Stimulated activated memory B cell treated with anti-CD40 and anti-IgM and Interleukin-4, amounts not matched to agents 10 μg/mL and 1 μg/mL and 100 μg/mL, for 72 hours (primary cell): ENCODE measurements at regions not wholly inside any gene's neighbourhood (a gene's known extent, or its start where the extent isn't known, plus 50 kb on each side); places are given as distances from the start of the nearest gene placed in this dataset.

ENCODE experiments used
- ATAC-seq: fragments of 150-1000 bp; cut with Tn5 transposase; 2 replicates; pipeline ENCODE4 v1.10.0; 2021
- H3K27ac Mint-ChIP-seq: one replicate; pipeline ENCODE4 v1.8.0; 2022; ENCODE audit warnings: mild to moderate bottlenecking, mixed read lengths
- H3K27me3 Mint-ChIP-seq: one replicate; pipeline ENCODE4 v1.8.0; 2022; ENCODE audit warnings: mixed read lengths
- H3K36me3 Mint-ChIP-seq: one replicate; pipeline ENCODE4 v1.8.0; 2022; ENCODE audit warnings: mixed read lengths
- H3K4me1 Mint-ChIP-seq: one replicate; pipeline ENCODE4 v1.8.0; 2022; ENCODE audit warnings: mixed read lengths
- H3K4me3 Mint-ChIP-seq: one replicate; pipeline ENCODE4 v1.8.0; 2022; ENCODE audit warnings: mild to moderate bottlenecking, moderate library complexity, mixed read lengths
- H3K9me3 Mint-ChIP-seq: one replicate; pipeline ENCODE4 v1.8.0; 2022; ENCODE audit warnings: mixed read lengths

DNA sequence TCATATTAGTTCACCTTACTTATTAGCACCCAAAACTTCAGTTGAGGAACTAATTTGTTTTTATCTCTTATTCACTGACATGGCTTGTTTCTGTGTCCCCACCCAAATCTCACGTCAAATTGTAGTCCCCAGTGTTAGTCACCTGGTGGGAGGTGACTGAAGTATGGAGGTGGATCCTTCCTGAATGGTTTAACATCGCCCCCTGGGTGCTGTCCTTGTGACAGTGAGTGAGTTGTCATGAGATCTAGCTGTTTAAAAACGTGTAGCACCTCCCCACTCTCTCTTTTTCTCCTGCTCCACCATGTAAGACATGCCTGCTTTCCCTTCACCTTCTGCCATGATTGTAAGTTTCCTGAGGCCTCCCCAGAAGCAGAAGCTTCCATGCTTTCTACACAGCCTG is 75.0 kb upstream of the HECTD2 start:
- ATAC-seq: no peak
- Mint-ChIP-seq H3K27me3 (peaks cover 61% of the 10 kb centered on the region), H3K27ac (no peak overlapping the region), H3K9me3 (no peaks in the 10 kb centered on the region), H3K36me3 (no peaks in the 10 kb centered on the region), H3K4me3 (no peak overlapping the region), H3K4me1 (no peaks in the 10 kb centered on the region)

GRCh38 chr10:91339729-91340128 is 70.4 kb upstream of the HECTD2 start:
- H3K4me1 Mint-ChIP-seq: no peaks in the 10 kb centered on the region
- peaks cover 32% of the 10 kb centered on the region for H3K27me3 Mint-ChIP-seq
- H3K36me3 Mint-ChIP-seq: no peaks in the 10 kb centered on the region
- no peak for ATAC-seq
- no peak overlapping the region for H3K4me3 Mint-ChIP-seq
- no peaks in the 10 kb centered on the region for H3K9me3 Mint-ChIP-seq
- no peak overlapping the region for H3K27ac Mint-ChIP-seq

DNA sequence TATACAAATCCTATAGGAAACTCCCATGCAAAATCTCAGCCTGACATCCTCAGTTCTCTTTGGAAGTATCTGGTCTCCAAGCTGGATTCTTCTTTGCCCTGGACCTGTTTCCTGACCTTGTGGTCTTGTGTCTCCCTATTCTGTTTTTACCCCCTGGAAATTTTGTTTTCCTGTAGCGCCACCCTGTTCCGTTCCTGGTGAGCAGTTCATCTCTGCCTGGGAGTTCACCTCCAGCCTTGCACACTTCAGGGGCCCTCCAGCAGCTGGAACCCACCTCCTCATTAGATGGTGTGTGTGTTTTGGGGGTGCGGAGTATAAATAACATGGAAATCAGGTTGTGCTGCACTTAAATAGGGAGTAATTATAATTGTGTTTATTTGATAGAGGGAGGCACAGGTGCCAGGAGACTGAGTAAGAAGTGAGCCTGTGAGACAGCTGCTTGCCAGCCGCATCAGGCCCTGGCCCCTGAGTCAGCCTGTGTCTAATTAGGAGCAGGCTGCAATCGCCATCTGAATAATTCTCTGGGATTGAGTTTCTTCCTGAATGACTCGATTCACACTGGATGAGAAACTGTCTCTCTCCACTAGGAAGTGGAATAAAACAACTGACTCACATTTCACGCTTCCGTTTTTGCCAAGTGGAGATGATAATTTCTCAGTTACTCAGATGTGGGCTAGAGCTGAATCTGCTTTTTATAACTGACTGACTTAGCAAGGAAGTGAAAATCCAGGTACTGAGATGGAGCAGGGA is 69.4 kb upstream of the HECTD2 start:
- H3K27ac Mint-ChIP-seq: no peak overlapping the region
- no peaks in the 10 kb centered on the region for H3K36me3 Mint-ChIP-seq

GRCh38 chr10:91341686-91342085 is 68.5 kb upstream of the HECTD2 start:
- H3K27ac Mint-ChIP-seq: no peak overlapping the region
- ATAC-seq: no peak
- H3K27me3 Mint-ChIP-seq: peaks cover 14% of the 10 kb centered on the region
- H3K36me3 Mint-ChIP-seq: no peaks in the 10 kb centered on the region
- no peaks in the 10 kb centered on the region for H3K4me1 Mint-ChIP-seq
- H3K9me3 Mint-ChIP-seq: no peaks in the 10 kb centered on the region
- H3K4me3 Mint-ChIP-seq: no peak overlapping the region

More for the DNA sequence above, 69.4 kb upstream of the HECTD2 start:
- Mint-ChIP-seq H3K4me3 (no peak overlapping the region), H3K9me3 (no peaks in the 10 kb centered on the region), H3K4me1 (no peaks in the 10 kb centered on the region), H3K27me3 (peaks cover 22% of the 10 kb centered on the region)
- no peak for ATAC-seq

GRCh38 chr10:91343010-91343409 is 67.1 kb upstream of the HECTD2 start:
- no peak overlapping the region for H3K27ac Mint-ChIP-seq
- no peaks in the 10 kb centered on the region for H3K4me1 Mint-ChIP-seq
- no peaks in the 10 kb centered on the region for H3K9me3 Mint-ChIP-seq
- H3K4me3 Mint-ChIP-seq: no peak overlapping the region
- ATAC-seq: no peak
- H3K36me3 Mint-ChIP-seq: no peaks in the 10 kb centered on the region
- H3K27me3 Mint-ChIP-seq: peaks cover 10% of the 10 kb centered on the region

GRCh38 chr10:91344117-91344856 is 65.9 kb upstream of the HECTD2 start:
- Mint-ChIP-seq H3K27me3 (no peaks in the 10 kb centered on the region), H3K27ac (no peak overlapping the region), H3K4me1 (no peaks in the 10 kb centered on the region), H3K36me3 (no peaks in the 10 kb centered on the region), H3K9me3 (no peaks in the 10 kb centered on the region), H3K4me3 (no peak overlapping the region)
- no peak for ATAC-seq

DNA sequence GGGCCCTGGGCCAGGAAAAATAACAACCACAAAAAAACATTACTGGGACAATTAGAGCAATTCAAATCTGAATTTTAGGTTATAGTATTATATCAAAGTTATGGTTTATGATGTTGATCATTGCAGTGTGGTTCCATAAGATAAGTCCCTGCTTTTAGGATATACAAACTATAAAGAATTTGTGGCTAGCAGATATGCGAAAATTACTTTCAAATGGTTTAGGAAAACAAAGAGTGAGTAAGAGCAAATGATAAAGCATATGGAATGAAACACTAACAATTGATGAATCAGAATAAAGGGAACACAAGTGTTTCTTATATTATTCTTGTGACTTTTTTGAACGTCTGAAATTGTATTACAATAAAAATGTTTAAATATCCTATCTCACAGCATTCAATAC is 64.4 kb upstream of the HECTD2 start:
- no peak overlapping the region for H3K27ac Mint-ChIP-seq

DNA sequence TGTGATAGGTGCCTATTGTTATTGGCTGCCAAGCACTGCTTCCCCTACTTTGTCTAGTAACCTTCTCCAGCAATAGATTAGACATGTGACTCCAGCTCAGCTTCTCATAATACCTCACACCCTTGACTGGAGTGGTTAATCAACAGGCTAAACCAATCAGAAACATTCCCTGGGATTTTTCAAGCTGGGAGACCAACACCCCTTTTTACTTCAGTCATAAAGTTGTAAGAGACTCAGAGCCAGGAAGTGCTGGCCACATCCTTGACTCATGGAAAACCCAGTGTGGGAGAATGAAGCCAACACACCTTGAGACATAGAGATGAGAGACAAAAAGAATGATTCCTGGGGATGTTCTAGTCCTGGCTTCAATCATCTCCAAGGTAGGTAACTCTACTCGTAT is 62.6 kb upstream of the HECTD2 start:
- no peak for ATAC-seq
- no peak overlapping the region for H3K27ac Mint-ChIP-seq
- H3K4me3 Mint-ChIP-seq: no peak overlapping the region
- H3K27me3 Mint-ChIP-seq: no peaks in the 10 kb centered on the region
- H3K36me3 Mint-ChIP-seq: no peaks in the 10 kb centered on the region
- H3K9me3 Mint-ChIP-seq: no peaks in the 10 kb centered on the region
- H3K4me1 Mint-ChIP-seq: no peaks in the 10 kb centered on the region

More for the DNA sequence above, 64.4 kb upstream of the HECTD2 start:
- H3K9me3 Mint-ChIP-seq: no peaks in the 10 kb centered on the region
- no peaks in the 10 kb centered on the region for H3K27me3 Mint-ChIP-seq
- H3K36me3 Mint-ChIP-seq: no peaks in the 10 kb centered on the region
- no peaks in the 10 kb centered on the region for H3K4me1 Mint-ChIP-seq
- ATAC-seq: no peak
- no peak overlapping the region for H3K4me3 Mint-ChIP-seq

GRCh38 chr10:91349381-91349780 is 60.8 kb upstream of the HECTD2 start:
- H3K9me3 Mint-ChIP-seq: peaks cover 5% of the 10 kb centered on the region
- ATAC-seq: no peak
- H3K4me1 Mint-ChIP-seq: no peaks in the 10 kb centered on the region
- H3K36me3 Mint-ChIP-seq: no peaks in the 10 kb centered on the region
- H3K27ac Mint-ChIP-seq: no peak overlapping the region
- no peaks in the 10 kb centered on the region for H3K27me3 Mint-ChIP-seq
- H3K4me3 Mint-ChIP-seq: no peak overlapping the region

GRCh38 chr10:91350651-91351081 is 59.5 kb upstream of the HECTD2 start:
- no peak for ATAC-seq
- no peaks in the 10 kb centered on the region for H3K36me3 Mint-ChIP-seq
- H3K9me3 Mint-ChIP-seq: peaks cover 5% of the 10 kb centered on the region
- no peaks in the 10 kb centered on the region for H3K4me1 Mint-ChIP-seq
- H3K4me3 Mint-ChIP-seq: no peak overlapping the region
- peaks cover 10% of the 10 kb centered on the region for H3K27me3 Mint-ChIP-seq
- H3K27ac Mint-ChIP-seq: no peak overlapping the region

DNA sequence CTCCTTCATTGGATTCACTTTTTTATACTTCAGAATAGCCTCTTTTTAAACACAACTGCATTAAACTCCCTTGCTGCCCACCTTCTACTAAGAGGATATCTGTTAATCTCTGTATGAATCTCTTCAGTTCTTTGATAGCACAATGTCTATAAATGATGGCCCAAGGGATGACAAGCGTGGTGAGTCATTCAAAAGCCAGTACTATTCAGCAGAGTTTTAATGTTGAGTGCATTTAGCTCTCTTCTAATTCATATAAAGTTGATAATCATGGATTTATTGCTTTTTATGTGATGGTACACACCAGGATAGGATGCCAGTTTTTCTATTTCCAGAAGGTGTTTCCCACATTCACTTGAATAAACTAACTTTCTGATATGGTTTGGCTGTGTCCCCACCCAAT is 57.4 kb upstream of the HECTD2 start:
- Mint-ChIP-seq H3K27me3 (peaks cover 27% of the 10 kb centered on the region), H3K9me3 (peaks cover 5% of the 10 kb centered on the region), H3K4me3 (no peak overlapping the region), H3K4me1 (no peaks in the 10 kb centered on the region), H3K36me3 (no peaks in the 10 kb centered on the region), H3K27ac (no peak overlapping the region)
- no peak for ATAC-seq

DNA sequence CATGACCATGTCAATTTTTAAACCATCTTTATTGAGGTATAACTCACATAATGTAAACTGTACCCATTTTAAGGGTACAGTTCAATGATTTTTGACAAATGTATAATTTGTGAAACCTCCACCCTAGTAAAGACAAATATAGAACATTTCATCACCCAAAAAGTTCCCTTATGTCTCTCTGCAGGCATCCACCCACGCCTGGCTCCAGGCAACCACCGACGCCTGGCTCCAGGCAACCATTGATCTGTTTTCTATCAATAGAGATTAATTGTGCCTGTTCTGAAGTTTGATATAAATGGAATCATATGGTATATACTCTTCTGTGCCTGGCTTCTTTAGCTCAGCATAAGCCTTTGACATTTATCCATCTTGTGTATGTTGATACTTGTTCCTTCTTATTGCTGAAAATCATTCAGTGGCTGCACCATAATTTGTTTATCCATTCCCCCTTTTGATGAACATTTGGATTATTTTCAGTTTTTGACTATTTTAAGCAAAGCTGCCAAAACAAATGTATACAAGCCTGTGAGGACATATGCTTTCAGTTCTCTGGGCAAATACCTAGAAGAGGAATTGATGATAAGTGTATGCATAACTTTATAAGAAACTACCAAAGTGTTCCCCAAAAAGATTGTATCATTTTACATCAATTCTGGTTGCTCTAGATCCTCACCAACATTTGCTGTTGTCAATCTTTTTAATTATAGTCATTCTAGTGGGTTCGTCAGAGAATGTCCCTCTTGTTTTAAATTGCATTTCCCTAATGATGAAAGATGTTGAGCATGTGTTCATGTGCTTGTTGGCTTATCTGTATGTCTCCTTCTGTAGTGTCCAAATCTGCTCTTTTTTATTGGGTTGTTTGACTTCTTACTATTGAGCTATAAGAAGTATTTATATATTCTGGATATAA is 55.7 kb upstream of the HECTD2 start:
- peaks cover 5% of the 10 kb centered on the region for H3K9me3 Mint-ChIP-seq

GRCh38 chr10:91355998-91356397 is 54.1 kb upstream of the HECTD2 start:
- no peak for ATAC-seq
- no peak overlapping the region for H3K27ac Mint-ChIP-seq
- H3K9me3 Mint-ChIP-seq: peaks cover 5% of the 10 kb centered on the region
- H3K4me3 Mint-ChIP-seq: no peak overlapping the region
- no peaks in the 10 kb centered on the region for H3K36me3 Mint-ChIP-seq
- no peaks in the 10 kb centered on the region for H3K4me1 Mint-ChIP-seq
- peaks cover 41% of the 10 kb centered on the region for H3K27me3 Mint-ChIP-seq

More for the DNA sequence above, 55.7 kb upstream of the HECTD2 start:
- Mint-ChIP-seq H3K4me3 (no peak overlapping the region), H3K27ac (no peak overlapping the region), H3K36me3 (no peaks in the 10 kb centered on the region), H3K4me1 (no peaks in the 10 kb centered on the region), H3K27me3 (peaks cover 27% of the 10 kb centered on the region)
- no peak for ATAC-seq

DNA sequence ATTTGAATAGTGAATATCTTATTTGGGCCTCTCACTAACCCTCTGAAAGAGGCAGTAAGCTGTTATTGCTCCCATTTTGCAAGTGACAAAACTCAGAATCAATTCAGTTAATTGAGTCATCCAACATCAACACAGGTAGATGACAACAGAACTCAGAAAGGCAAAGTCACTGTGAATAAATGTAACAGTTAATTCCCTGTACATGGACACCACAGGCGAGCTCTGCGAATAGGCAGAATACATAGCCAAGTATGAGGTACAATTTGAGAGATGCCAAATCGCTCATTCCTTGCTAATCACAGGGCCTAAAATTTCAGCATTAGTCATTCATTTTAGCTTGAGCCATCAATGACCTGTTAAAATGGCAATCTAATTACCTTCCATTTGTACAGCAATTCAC is 52.6 kb upstream of the HECTD2 start:
- no peak for ATAC-seq
- H3K9me3 Mint-ChIP-seq: peaks cover 9% of the 10 kb centered on the region
- H3K27ac Mint-ChIP-seq: no peak overlapping the region
- H3K27me3 Mint-ChIP-seq: peaks cover 56% of the 10 kb centered on the region
- H3K36me3 Mint-ChIP-seq: no peaks in the 10 kb centered on the region
- H3K4me3 Mint-ChIP-seq: no peak overlapping the region
- H3K4me1 Mint-ChIP-seq: no peaks in the 10 kb centered on the region
